ENCODE measurements at regions not wholly inside any gene's neighbourhood (a gene's known extent, or its start where the extent isn't known, plus 50 kb on each side); places are given as distances from the start of the nearest gene placed in this dataset.

GRCh38 chr6:134866563-134866962 is 83.3 kb downstream of the ALDH8A1 start:
- TF ChIP-seq EZH2phosphoT487 (IDR thresholded peaks at IDR 0.05; ENCODE audit: insufficient read depth, low read depth) (no peak), EZH2 (IDR thresholded peaks at IDR 0.05; ENCODE audit: insufficient read depth, poor library complexity, severe bottlenecking) (no peak)
